Germinal center (tissue), 1 donor: ENCODE measurements at regions not wholly inside any gene's neighbourhood (a gene's known extent, or its start where the extent isn't known, plus 50 kb on each side); places are given as distances from the start of the nearest gene placed in this dataset.
A peak's percentile ranks its signal among the peaks of the same experiment; 100 is the strongest.

Source experiments
- DNase-seq: peaks from one replicate; pipeline ENCODE4 v3.0.0; 2012; ENCODE audit warnings: mixed read lengths, low spot score

DNA sequence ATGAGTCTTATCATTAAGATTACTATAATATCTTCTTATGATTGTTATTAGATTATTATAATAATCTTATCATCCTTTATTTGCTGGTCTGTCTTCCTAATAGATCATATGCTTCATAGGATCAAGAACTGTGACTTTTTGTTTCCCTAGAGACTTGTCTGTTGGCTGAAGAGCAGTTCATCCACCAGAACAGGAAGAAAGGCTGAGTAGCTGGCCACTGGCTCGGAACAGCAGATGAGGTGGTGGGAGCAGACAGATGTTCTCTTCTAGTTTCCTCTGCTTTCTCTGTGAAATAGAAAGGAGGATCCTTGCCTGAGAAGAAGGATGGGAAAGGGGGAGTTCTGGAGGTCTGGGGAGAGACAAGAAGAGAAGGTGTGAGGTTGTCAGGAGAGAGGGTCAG, 120.0 kb downstream of the CCNA1 start:
- DNase-seq, result peak; percentile 20

GRCh38 chr13:36553491-36553890, 120.3 kb upstream of the SERTM1 start:
- no peak for DNase-seq

GRCh38 chr13:36555151-36555986, 118.5 kb upstream of the SERTM1 start:
- DNase-seq, result no peak

DNA sequence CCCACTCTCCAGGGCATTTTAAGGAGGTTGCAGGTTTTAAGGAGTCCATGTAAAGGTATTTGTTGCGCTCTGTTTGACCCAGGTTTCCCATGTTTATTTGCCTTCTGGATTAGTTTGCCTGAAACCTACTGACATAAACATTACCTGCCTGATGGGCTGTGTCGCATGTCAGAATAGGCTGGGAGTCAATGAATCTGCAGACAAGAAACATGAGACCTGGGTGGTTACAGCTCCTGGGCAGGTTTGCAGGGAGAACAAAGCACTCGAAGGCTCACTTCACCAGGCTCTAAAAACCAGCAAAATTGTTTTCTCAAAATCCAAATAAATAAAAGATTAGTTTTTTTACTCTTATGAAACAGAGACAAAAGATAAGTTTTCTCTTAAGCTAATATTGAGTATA, 114.4 kb upstream of the SERTM1 start:
- DNase-seq, result no peak

DNA sequence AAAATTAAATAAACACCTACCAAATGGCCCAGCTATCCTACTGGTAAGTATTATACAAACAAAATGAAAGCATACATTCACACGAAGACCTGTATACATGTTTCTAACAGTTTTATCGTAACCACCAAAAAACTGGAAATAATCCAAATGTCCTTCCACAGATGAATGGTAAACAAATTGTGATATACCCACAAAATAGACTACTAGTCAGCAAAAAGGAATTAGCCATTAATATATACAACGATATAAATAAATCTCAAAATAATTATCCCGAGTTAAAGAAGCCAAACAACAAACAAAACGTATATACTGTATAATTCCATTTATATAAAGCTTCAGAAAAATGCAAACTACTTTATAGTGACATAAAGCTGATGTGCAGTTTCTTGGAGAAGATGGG, 106.3 kb upstream of the SERTM1 start:
- DNase-seq, result no peak

- no peak for DNase-seq
Measured at GRCh38 chr13:36570489-36570888, 103.3 kb upstream of the SERTM1 start.

DNA sequence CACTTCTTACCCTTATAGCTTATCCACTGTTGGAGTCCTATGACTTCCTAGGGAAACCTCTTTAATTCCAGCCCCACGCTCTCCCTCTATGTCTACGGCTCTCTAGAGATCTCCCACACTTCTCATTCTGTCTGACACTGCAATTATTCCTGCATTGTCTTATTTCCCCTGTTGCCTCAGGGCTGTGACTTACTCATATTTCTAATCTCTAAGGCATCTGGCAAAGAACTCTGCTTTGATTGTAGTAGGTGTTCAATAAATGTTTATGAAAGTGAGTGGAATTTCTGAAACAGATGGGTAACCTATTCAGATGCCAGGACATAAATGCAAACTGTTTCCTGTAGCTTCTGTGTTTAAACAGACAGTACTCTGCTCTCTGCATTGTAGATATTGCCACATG, 102.4 kb upstream of the SERTM1 start:
- no peak for DNase-seq

- no peak for DNase-seq
Measured at GRCh38 chr13:36582977-36583376, 90.8 kb upstream of the SERTM1 start.

DNA sequence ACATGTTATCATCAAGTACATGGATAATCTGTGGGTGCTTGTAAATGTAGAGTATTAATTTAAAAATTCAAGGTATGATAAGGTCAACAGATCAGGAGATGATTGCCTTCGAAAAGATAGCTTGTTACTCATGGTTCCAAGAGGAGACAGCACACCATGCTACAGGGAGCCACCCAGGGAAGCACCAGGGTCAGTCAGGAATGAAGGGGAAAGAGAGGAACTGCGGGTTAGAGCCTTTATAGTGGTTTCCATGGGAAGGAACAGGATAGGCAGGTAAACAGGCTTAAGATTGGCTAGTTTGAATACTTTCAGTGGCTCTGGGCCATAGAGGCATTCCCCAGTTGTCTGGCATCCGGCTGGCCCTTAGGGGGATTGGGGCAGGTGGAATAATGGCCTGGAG, 74.2 kb upstream of the SERTM1 start:
- no peak for DNase-seq

DNA sequence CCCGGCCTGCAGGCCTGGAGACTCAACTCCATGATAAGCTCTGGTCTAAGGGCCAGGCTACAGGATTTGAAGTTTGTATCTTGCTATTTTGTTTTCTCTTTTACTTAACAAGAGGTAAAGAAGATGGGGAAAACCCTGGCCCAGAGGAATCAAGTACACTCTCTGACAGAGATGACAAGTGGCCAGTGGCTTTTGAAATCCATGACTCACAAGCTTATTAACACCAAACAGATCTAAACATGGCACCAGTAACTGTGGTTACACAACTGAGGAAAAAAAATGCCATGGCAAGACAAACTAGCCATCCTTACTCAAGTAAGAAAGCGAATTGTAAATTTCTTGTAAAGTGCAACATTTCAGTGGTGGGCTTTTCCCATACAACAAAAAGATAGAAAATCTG, 72.6 kb upstream of the SERTM1 start:
- DNase-seq, result no peak

GRCh38 chr13:36606060-36606459, 67.8 kb upstream of the SERTM1 start:
- no peak for DNase-seq

GRCh38 chr13:36608474-36608873, 65.3 kb upstream of the SERTM1 start:
- DNase-seq, result no peak

GRCh38 chr13:36612230-36612629, 61.6 kb upstream of the SERTM1 start:
- no peak for DNase-seq

GRCh38 chr13:36616706-36617105, 57.1 kb upstream of the SERTM1 start:
- DNase-seq, result no peak

DNA sequence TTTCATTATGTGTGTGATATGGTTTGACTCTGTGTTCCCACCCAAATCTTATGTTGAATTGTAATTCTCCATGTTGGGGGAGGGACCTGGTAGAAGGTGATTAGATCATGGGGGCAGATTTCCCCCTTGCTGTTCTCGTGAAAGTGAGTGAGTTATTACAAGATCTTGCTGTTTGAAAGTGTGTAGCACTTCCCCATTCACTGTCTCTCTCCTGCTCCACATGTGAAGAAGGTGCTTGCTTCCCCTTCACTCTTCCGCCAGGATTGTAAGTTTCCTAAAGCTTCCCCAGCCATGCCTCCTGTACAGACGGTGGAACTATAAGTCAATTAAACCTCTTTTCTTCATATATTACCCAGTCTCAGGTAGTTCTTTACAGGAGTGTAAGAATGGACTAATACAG, 54.3 kb upstream of the SERTM1 start:
- no peak for DNase-seq
